ENCODE measurements at regions not wholly inside any gene's neighbourhood (a gene's known extent, or its start where the extent isn't known, plus 50 kb on each side); places are given as distances from the start of the nearest gene placed in this dataset.
"Not testable (repeated sequence)": the region's sequence is repeated elsewhere in the genome, so short reads cannot be mapped to it uniquely, and the experiment has no call there.

DNA sequence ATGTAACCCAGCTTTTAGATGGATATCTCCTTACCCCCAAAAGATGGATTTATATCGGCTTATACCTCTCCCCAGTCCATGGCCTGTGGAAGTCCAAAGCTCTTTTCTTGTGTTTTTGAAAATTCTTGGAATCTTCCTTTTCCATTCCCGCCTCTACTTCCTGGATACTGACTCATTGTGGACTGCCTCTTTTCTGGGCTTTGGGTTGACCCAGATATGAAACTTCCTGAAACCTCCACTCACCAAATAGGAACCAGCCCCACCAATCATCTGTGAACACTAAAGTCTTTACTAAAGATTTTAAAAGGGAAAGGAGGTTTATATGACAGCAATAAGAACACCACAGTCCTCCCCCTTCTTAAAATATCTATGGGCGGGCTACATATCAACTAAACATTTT, 163.4 kb upstream of the SYN3 start:
- DNase-seq (ENCODE audit: low spot score): no peak

- DNase-seq (ENCODE audit: low spot score): no peak
Measured at GRCh38 chr22:33220476-33221080, 162.4 kb upstream of the SYN3 start.

DNA sequence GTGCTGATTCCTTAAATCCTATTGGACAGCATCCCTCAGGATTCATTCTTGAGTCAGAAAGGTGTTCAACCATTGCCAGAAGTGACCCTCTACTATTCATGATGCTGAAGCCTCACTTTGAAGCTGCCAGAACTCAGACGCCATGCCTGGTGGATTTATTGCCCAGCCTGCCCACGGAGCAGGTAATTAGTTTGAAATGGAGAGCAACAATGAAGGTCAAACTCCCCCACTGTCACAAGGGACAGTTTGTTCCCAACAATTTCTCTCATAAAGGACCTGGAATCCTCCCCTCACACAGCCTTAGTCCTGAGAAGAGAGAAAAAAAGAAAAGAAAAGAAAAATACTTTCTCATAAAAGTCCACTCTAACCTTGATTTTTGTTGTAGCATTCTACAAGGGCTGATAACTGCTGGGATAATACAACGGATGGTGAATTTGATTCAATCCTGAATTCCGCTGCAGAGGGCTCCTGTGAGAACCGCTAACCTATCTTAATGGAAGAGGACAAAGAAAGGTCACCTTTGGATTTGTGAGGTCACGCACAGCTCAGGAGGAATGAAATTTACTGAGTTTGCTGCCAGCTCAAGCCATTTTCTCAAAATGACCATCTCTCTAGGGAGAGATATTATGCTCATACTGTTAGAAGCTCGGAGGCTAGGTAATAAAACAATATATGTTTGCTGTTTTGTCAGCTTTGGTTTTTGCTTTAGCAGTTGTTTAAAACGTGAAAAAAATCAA, 161.6 kb upstream of the SYN3 start:
- no peak for DNase-seq (ENCODE audit: low spot score)

DNA sequence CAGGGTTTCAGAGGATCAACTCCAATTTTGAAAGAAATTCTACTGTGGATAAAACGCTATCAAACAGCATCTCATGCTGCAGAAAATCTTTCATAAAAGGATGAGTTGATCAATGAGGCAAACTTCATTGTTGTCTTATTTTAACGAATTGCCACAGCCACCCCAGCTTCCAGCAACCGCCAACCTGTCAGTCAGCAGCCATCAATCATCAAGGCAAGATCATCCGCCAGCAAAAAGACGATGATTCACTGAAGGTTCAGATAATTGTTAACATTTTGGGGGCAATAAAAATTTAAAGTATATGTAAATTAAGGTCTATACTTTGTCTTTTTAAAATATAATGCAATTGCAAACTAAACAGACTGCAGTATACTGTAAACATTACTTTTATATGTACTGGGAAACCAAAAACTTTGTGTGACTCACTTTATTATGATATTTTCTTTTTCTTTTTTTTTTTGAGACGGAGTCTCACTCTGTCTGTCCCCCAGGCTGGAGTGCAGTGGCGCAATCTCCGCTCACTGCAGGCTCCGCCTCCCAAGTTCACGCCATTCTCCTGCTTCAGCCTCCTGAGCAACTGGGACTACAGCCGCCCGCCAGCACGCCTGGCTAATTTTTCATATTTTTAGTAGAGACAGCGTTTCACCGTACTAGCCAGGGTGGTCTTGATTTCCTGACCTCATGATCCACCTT, 155.3 kb upstream of the SYN3 start:
- DNase-seq (ENCODE audit: low spot score): no peak

DNA sequence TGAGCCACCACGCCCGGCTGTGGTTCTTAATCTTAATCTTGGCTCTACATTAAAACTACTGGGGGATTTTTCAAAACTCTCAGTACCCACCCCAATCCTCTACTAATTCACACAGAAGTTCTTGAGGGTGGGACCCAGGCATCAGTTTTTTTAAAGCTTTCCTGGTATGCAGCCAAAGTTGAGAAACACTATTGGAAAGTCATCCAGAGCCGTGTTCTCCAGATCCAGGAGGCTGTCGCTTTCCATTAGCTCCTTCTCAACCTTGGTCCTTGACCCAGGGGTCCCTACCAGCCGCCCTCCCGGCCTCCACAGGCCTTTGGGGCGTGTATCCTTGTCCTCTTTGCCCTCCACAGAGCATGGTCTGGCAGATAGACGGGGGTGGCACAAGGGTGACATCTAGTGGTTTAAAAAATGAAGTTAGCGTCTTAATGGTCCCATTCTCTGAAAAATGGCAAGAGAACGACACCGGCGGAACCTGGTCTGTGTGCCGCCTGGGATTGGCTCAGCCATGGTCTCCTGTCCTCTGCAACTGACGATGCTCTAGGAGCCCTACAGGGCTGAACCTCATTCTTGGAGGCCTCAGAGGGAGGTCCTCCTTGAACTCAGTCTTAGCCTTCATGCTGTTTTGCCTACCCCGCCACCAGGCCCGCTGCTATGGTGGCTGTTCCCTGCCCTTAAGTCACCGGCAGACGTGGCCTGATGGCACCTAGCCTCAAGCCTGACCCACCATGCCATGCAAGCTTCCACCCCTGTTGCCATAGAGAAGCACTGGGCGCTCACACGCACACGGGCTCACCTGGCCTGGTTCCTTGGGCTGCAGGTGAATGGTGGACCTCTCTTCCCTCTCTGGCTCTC, 152.0 kb upstream of the SYN3 start:
- DNase-seq (ENCODE audit: low spot score): peak; percentile 73

DNA sequence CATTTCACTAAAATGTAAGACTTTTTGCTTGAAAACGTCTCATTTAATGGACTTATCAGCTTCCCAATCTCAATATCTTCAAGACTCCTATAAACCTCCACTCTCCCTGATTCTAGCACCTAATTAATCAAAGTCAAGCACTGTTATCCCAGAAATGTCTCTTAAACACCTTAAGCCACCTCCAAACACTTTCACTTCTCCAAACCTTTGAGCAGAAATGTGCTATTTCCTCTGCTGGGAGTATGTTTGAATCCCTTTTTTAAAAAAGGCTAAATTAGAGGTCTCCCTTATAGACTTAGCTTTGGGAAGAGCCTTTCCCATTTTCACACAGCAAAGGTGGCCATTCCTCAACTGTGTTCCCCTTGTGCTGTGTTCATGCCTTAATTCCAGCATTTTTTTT, 146.2 kb upstream of the SYN3 start:
- DNase-seq (ENCODE audit: low spot score): no peak

- DNase-seq (ENCODE audit: low spot score): no peak
Measured at GRCh38 chr22:33202455-33202854, 144.3 kb upstream of the SYN3 start.

GRCh38 chr22:33194529-33195077, 136.4 kb upstream of the SYN3 start:
- no peak for DNase-seq (ENCODE audit: low spot score)

DNA sequence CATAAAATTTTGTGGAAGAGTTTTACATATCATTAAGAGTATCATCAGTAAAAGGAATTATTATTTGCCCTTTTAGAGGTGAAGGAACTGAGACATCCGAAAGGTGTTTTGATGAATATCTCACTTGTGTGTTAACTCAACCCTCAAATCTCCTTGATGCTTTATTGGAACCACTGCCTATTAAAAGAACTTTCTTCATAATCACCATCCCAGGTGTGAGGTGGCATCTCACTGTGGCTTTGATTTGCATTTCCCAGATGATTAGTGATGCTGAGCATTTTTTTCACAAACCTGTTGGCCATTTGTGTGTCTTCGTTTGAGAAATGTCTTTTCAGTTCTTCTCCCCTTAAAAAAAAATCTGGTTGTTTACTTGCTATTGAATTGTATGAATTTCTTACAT, 134.0 kb upstream of the SYN3 start:
- DNase-seq (ENCODE audit: low spot score): no peak

DNA sequence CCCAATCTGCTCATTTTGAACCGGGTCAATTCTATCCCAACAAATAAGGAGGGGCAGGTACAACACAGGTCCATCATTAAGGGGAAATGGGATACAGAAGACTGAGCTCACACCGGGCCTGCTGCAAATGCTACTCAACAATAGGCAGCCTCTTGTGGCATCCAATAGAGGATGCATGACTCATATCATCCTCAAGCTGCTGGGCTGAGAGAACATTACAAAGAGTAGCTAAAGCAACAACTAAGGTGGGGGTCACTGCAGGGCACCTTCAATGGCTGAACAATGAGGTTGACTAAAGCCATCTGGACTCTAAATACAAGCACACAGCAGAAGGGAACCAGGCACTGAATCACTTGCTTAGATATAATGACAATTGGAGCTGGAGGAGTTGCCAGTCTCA, 130.1 kb upstream of the SYN3 start:
- no peak for DNase-seq (ENCODE audit: low spot score)

DNA sequence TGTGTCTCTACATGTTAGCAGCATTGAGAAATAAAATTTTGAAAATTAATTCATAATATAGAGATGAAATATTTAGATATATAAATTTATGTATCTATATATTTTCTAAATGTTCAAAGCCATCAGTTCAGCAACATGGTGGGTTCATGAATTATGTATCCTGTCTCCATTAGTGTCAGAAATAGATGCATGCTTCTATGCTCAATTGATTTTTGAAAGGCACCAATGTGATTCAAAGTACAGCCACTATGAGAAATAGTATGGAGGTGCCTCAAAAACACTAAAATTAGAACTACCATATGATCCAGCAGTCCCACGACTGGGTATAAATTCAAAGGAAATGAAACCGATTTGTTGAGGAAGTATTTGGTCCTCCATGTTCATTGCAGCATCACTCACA, 128.6 kb upstream of the SYN3 start:
- DNase-seq (ENCODE audit: low spot score): no peak

- DNase-seq (ENCODE audit: low spot score): no peak
Measured at GRCh38 chr22:33180356-33180755, 122.2 kb upstream of the SYN3 start.

- DNase-seq (ENCODE audit: low spot score): no peak
Measured at GRCh38 chr22:33167998-33168790, 110.0 kb upstream of the SYN3 start.

GRCh38 chr22:33166206-33166605, 108.0 kb upstream of the SYN3 start:
- DNase-seq (ENCODE audit: low spot score): no peak

- no peak for DNase-seq (ENCODE audit: low spot score)
Measured at GRCh38 chr22:33163815-33164214, 105.6 kb upstream of the SYN3 start.

GRCh38 chr22:33162196-33162595, 104.0 kb upstream of the SYN3 start:
- DNase-seq (ENCODE audit: low spot score): no peak

DNA sequence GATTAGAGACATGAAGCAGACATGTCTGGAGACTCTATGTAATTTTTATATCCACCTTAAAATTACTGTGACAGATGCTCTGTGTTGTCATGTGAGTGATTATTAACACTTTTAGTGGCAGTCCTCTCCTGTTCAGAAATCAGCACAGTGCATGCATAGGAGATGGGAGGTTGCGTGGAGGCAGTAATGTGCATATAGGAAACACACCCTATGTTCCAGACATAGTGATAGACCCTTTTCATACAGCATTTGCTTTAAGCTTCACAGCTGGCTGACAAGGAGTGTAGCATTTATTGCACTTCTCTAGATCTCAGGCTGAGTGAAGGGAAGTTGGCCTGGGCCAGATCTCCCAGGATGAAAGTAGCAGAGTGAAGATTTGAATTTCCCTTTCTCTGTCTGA, 102.3 kb upstream of the SYN3 start:
- DNase-seq (ENCODE audit: low spot score): no peak

DNA sequence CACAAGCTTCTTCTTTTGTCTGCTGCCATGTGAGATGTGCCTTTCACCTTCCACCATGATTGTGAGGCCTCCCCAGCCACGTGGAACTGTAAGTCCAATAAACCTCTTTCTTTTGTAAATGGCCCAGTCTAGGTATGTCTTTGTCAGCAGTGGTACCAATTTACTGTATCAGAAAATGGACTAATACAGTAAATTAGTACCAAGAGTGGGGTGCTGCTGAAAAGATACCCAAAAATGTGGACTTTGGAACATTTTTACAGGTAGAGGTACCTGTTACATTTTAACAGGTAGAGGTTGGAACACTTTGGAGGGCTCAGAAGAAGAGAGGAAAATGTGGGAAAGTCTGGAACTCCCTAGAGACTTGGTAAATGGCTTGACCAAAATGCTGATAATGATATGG, 96.8 kb upstream of the SYN3 start:
- not testable (repeated sequence) for DNase-seq (ENCODE audit: low spot score)

DNA sequence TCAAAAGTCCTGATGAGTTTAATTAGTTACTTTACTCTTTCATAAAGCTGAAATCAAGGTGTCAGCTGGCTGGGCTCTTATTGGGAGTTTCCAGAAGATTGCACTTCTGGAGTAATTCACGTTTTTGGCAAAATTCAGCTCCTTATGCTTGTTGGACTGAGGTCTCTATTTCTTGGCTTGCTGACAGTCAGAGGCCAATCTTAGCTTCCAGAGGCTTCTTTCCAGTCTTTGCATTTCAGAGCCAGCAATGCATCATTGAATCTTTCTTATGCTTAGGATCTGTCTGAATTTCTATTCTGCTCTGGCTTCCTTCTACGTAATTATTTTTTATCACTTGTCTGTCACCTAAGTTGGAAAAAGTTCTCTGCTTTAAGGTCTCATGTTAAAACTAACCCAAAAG, 91.4 kb upstream of the SYN3 start:
- DNase-seq (ENCODE audit: low spot score): no peak

- DNase-seq (ENCODE audit: low spot score): no peak
Measured at GRCh38 chr22:33144721-33145120, 86.5 kb upstream of the SYN3 start.

DNA sequence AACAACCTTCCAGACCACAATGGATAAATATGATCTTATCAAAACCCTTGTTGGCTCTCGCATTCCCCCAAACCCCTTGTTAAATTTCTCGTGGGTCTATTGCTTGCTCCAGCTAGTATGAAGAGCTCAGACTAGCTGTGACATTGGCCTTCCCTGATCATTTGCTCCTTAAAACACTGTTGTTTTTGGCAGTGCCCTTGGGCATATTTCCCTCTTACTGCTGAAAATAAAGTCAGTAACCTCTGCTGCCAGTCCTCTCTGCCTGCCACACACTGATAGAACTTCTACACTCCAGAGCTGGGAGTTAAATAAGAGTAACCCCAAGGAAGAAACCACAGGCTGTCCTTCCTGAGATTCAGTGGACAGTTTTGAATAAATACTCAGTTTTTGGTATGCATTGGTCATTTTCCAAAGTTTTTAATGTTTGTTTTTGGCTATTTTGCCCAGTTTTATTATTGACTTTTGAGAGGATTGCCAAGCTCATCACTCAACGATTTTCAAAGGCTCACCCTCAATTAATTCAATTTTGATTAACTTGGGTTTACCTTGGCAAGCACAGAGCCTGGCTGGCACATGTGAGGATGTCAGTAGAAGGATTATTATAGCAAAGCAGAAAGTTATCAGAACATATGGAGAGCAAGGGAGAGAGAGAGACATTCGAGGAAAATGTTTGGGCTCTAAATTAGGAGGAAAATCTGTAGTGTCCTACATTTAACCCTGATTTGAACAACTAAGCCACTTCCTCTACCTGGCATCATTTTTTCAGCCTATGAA, 84.3 kb upstream of the SYN3 start:
- no peak for DNase-seq (ENCODE audit: low spot score)

Data from D341Med (cell line).